CD4-positive, alpha-beta T cell treated with Interleukin-21 for 1 hour (primary cell): ENCODE measurements at regions not wholly inside any gene's neighbourhood (a gene's known extent, or its start where the extent isn't known, plus 50 kb on each side); places are given as distances from the start of the nearest gene placed in this dataset.

Experiments
- DNase-seq: peaks from one replicate; pipeline ENCODE4 v3.0.0-alpha.2; 2020

DNA sequence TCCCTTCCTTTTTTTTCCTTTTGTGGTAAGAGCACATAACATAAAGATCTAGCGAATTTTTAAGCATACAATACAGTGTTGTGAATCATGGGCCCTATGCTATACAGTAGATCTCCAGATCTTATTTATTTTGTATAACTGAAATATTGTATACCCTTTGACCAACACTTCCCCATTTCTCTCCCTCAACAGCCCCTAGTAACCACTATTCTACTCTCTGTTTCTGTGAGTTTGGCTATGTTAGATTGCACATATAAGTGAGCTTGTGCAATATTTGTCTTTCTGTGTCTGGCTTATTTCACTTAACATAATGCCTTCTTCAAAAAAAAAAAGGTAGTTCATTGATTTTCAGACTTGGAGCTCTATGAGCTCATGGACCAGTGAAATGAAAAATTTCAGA is 180.5 kb downstream of the C11orf91 start:
- DNase-seq: no peak

DNA sequence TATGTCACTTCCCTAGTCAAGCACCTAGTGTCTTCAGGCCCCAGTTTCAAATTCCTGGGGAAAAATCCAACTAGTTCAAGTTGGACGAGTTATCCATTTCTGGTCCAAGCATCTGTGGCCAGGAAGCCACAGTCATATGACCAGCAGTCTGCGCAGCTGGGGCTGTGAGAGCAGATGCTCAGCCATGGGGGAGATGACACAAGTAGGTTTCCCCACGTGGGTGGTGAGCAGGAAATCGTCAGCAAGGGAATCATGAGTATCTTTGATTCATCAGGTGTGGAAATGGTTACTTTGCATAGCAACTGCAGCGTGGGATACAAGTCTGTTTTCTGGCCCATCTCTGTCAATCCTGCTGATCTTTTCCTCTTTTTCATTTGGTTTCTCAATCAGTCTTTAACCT is 185.3 kb downstream of the C11orf91 start:
- DNase-seq: no peak

DNA sequence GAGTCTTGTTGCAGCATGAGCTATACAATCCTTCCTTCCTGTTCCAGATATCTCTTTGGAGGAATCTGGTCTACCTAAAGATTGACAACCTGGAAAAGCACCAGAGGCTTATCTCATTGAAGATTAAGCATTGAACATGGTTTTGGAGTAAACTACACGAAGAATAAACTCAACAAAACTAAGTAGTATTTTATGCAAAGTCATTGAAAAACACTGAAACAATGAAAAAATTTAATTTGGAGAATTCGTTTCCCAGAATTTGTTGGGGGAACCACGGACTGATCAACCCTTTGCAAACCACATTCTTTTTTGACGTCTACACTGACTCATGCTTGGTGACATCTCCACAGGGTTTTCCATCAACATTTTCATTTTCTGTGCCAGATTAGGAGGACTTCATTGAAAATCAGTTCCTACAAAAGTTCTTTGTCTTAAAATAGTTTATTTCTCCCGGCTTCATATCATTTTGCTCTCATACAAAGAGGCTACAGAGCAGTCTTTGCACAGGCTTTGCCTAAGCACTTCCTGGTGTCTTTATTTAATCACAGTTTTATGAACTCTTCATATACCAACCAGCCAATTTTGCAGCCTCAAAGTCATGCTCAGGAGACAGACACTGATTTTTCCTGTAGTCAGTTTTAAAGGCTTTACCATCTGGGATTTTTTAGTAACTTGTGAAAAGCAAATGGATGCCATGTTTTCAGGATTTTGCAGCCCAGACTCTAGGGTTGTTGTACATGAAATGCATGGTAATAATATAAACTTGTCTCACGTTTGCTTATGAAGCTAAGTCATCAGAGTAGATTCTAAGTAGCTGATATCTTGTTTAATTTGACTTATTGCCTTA is 186.3 kb downstream of the C11orf91 start:
- no peak for DNase-seq

DNA sequence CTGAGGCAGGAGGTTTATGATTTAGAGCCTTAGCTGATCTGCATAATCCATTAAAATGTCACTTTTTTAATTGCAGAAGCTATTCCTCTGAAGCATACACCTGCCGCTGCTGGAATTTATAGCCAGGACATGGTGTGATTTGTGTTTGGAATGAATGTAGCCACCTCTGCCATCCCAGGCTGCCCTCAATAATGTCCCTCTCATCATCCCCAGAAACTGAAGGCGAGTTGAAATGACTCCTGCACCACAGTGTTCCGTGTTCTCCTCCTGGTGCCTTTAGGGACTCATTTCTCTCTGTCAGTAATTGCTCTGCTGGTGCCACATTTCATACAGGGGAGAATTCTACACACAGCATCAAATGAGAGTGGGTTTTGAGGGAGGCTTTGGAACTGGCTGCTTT is 191.0 kb downstream of the C11orf91 start:
- DNase-seq: no peak

DNA sequence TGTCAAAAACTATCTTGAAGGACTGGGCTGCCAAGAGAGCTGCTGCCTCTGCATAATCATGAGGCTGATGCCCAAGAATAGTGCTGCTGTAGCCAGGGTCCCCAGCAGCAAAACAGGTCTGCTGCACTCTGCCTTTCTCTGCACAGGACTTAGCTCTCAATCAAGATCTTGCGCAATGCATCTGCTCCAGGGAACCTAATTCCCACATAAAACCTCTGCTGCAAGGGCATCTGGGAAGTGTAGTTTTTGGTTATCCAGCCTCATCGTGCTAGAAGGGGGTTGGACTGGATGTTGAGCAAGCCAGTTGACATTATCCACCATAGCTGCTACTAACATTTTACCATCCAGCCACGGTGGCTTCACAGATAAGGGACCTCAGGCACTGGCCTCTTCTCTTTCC is 192.7 kb downstream of the C11orf91 start:
- no peak for DNase-seq

DNA sequence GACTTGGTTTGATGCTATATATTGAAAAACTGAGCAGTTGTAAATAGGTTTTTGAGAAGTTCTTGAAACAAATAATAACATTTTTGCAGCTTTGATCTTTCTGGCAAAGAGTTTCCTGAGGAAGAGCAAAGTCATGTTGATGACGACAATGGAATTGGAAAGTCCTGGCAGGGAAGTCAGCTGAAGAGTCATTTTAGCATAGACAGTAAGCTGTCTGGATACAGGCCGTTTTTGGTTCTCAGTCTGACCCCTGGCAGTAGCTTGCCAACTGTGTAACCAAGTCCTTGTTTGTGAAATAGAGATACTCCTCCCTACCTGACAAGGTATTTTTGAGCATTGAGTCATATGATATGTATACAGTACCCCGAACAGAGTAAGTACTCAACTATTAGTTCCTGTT is 193.3 kb downstream of the C11orf91 start:
- no peak for DNase-seq

DNA sequence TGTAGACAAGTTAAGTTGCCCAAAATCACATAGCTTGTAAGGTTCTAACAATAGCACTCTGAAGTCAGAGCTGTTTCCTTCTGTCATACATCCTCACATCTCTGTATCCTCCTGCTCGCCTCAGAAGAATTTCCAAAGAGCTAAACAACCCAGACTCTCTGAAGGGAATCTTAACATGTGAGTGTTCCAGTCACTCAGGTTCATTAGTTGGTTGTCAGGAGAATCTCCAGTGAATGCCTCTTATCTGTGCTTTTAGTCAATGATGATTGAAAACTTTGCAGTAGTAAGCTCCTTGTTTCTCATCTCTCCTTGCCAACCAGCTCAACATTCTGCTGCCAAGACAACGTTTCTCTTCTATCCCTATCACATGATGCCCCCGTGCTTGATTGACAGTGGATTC is 195.5 kb downstream of the C11orf91 start:
- DNase-seq: no peak

DNA sequence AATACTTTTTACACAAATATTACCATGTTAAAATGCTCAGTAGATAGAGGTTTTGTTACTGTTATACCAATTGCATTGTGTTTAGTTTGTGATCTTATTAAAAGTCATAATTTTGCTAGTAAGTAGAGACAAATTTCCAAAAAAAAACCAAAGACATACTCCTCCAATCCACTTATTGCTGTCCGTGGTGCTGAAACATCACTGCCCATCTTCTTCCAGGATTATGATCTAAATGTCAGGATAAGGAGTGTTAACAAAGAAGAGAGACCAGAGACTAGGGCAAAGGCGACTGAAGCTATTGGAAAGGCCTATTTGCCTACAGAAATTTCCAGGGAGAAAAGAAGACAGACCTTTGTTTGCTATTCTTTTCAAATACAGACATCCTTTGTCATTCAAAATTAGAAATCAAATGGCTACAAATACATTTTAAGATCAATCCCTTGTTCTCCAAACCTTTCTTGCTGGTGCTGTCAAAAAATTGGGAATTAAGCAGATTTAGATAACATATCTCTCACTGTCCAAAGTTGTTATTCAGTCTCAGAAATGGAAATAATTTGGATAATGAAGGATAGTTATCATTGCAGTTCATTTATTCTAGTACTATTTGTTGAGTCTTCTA is 199.7 kb downstream of the C11orf91 start:
- no peak for DNase-seq

DNA sequence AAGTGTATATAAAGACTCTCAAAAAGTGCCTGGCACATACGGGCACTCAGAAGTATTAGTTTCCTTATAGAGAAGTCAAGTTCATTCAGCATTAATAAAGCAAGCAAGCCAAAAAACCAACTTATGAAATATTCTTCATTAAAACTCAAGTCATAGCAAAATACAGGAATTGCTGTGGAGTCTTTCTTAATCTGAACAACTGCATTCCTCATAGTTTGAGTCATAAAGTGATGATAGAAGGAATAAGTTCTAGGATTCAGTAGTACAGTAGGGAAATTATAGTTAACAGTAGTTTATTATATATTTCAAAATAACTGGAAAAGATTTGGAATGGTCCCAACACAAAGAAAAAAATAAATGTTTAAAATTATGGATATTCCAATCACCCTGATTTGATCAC is 200.3 kb downstream of the C11orf91 start:
- no peak for DNase-seq

DNA sequence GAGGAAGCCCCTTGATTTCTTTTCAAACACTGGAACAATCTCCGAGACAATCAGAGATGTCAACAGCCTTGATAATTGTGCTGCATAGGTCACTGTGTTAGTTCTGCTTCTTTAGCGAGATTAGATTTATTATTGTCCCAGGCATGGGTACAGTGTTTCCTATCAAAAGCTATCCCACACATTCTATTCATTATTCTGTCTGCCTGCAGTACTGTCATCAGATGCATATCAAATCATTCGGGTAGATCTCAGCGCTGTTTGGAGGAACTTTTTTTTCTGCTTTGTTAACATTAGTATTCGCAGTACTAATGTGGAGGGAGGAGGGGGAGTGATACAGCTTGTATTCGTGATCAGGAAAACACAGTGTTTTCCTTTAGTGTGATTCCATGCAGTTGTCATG is 208.0 kb downstream of the C11orf91 start:
- no peak for DNase-seq

DNA sequence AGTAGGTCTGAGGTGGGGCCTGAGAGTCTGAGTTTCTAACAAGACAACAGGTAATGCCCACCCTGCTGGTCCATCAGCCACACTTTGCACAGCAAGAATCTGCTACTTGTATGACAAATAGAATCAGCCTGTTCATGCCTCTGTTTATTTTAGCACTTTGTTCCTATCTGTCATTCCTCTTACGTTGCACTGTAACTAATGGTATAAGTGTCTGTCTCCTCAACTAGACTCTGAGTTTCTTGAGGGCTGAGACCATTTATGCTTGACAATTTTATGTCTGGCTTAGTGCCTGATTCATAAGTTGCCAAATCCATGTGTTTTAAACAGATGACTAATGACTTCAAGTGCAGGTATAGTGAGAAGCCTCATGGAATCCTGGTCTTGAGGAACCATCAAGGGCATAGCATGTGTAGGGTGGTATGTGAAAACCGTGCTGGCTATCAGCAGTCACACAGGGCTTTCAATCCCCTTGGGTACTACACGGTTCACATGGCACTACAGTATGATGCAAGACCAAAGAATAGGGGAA is 209.7 kb downstream of the C11orf91 start:
- DNase-seq: no peak

DNA sequence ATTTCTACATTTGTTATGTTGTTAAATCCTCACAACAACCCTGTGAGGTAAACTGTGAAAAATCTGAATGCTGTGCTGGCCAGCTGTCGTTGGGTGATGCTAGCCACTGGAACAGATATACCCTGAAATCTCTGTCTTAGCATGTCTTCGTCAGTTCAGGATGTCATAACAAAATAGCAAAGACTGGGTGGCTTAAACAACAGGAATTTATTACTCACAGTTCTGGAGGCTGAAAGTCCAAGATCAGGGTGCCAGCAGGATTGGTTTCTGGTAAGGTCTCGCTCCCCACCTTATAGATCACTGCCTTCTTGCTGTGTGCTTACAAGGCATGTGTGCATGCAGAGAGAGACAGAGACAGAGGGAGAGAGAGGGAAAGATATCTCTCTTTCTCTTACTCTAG is 211.7 kb downstream of the C11orf91 start:
- DNase-seq: no peak

DNA sequence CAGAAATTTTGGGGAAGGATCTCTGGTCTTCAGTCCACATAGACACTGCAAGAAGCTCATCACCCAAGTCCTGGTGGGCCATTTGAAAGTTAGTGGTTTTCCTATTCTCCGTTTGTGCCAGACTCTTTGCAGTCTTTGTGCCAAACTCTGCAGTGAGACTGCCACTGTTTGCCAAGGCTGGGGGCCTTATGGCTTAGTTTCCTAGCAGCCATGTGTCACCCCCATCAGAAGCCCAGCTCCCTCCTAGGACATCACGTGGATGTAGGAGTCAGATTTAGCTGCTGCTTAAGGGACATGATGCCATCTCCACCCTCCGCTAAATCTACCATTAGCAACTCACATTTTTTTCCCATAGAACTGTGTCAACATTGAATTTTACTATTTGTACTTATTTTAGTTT is 220.0 kb downstream of the C11orf91 start:
- DNase-seq: no peak

DNA sequence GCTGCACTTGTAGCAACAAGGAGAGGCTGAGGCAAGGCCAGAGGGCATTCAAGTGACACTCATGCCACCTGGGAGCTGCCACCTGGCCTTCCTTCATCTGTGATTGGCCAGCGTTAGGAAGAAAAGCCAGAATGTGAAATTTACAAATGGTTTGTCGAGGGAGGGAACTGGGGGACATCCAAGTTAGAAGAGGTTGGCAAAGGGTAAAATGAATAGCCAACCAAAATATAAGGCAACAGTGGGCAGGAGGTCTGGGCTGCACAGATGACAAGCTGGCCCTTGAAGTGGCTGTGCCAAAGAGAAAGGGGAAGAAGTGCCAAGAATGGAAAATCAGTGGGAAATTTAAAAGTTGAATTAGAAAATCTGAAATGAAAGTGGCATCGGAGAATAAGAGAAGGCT is 221.4 kb downstream of the C11orf91 start:
- DNase-seq: no peak

DNA sequence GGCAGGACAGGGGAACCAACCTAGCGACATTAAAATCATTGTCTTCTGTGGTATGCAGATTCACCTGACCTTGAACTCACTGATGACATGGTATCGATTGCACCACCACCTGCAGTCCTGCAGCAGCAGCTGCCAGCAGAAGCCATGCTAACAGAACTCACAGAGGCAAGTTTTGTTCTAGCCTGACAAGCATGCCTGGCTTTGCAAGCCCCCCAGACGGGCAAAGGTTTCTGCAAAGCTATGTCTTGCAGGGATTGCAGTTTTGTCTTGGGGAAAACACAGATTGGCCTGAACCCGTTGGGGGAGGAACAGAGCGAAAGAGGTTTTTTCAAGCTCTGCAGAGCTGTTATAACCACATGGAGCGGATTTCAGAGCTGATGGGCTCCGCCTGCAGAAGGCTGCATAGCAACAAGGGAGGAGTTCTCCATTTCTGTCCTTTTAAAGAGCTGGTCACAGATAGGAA is 221.0 kb downstream of the HIPK3 start:
- DNase-seq: no peak

DNA sequence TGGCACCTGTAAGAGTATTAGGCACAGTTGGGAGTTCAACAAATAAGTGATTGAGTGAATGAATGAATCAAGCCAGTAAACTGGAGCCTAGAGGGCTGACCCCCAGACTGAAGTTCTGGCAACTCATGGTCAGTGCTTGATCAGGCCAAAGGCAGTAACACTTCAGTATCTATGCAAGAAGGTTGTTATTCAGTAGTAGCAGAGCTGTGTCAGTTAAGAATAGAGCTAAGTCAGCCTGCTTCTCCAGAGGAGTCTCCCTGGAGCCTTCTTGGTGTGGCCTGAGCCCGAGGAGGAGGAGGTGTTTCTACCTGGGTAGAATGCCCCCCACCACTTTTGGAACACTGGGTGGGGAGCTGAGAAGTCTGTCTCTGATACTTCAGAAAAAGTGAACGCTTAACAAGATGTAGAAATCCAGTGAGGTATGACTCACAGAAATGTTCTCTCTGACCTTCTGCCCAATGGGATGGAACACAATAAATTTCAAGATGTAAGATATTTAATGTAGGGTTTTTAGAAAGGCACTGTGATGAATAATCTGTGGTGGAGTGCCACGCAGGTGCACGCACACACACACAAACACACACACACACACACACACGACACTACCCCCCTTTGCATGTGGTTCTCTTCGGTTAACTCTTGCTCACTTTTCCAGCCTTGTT is 219.9 kb downstream of the HIPK3 start:
- no peak for DNase-seq

DNA sequence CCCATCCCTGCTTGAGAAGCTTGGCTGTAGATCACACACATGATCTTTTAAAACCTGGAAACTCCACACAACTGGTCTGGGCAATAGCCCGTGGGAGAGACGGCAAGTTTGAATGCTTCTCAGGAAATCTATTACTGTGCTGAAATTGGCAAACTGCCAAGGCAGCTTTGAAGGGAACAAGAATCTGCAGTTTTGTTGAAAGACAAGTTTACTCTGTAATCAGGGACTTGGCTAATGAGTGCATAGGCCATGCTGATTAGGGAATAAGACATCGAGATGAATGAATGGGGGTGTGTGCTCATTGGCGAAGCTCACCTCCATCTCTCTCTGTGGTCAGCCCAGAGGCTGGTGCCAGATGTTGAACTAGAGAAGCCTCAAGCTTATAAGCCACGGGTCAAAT is 218.8 kb downstream of the HIPK3 start:
- no peak for DNase-seq

DNA sequence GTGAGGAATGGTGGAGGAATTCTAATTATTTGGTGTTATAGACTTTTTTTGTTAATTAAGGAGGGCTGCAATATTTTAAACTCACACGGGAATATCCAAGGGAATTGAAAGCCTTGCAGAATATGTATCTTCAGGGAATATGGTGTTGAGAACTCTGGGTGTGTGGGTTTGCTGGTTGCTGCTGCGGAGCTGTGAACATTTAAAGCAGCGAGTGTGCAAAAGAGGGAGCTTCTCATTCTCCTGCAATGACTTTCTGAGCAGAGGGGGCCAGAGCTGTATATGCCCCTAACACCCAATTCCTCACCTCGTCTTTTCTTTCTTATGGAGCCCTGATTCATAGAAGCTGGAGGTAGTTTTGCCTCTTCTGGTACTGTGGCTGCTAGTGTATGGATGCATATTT is 217.7 kb downstream of the HIPK3 start:
- no peak for DNase-seq

DNA sequence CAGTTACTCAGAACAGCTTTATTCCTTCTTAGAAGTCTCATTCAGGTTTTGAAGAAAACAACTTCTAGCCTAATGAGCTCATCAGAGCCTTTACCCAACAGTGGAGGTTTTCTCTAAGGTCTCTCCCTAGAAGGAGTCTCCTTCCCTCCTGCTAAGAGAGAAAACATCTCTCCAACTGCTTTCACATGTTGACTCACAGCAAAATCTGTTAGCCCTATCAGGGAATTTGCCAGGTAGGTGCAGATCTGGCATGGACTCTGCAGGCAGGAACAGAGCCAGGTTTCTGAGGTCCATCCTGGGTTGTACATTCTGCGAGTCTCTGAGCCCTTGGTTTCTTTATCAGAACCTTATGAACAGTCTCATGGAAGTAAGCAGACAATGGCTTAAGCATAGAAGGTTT is 214.4 kb downstream of the HIPK3 start:
- no peak for DNase-seq

DNA sequence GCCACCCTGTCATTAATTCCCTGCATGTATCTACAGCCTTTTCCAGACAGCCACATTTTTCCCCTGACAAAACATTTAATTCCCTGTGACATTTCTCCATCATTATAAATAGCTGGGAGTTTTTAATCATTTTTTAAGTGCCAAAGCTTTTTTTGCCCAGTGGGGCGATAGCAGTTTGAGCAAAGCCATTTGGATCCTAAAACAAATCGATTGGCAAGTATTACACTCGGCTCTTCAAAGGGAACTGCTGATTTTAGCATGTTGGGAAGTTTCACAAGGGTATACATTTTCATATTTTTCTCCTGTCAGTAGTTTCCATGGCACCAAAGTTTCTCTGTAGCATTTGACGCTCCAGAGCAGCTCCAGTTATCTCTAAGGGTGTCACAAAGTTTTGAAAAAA is 210.8 kb downstream of the HIPK3 start:
- DNase-seq: no peak

DNA sequence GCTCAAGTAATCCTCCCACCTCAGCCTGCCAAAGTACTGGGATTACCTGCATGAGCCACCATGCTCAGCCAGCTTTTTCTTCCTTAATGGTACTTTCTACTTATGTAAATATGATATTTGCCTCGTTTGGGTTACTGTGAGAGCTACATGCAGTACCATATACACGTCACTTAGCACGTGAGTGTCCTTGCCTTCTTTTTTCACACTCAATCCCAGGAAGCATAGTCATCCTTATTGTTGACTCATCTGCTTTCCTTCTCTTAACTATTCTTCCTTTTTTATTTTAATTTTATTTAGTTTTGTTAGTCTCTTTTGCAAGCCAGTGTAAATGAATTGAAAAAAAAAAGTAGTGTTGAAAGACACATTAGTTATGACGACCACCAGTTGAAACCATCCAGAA is 205.9 kb downstream of the HIPK3 start:
- no peak for DNase-seq

DNA sequence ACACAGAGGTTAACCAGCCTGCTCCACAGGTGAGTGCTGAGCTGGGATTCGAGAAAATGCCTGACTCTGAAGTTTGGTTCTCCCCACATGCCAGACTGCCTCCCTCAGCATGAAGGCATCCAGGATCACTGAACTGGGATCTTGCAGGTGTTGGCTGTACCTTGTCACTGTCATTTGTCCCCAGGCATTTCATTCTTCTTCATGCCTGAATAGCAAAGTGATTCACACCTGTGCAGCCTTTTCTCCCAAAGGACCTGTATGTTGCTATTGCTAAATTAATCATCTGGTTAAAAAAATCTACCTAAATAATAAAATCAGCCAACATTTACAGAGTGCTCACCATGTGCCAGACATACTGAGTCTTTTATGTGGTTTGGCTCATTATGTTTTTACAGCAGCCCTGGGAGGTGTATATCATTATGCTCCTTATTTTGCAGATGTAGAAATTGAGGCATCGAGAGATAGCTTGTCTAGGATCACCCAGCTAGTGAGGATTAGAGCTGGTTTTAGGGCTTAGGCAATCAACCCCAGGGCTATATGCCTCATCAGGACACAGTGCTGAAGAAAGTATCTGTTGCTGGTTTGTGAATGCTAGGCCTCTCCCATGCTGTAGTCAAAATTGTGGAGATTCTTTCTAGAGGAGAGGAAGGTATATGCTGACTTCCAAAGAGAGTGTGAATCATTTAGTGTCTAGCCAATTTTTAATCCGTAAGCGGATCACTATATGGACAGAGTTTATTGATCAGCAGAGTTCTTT is 204.4 kb downstream of the HIPK3 start:
- no peak for DNase-seq

DNA sequence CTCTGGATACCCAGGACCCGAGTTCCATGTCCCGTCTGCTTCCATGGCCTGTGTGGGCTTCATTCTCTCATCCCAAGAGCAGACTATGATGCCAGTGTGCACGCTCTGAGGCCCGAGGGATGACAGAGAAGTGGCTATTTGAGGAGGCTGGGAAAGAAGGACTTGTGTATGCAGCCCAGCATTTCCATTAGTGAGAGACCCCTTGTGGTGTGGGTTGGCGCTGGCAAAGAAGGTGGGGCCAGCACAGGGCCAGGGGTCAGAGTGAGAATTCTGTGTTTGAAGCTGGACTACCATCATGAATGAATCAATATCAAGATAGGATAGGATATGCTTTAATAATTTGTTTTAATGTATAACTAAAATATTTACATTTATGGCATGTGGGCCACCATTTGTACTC is 200.8 kb downstream of the HIPK3 start:
- DNase-seq: no peak
